Uterus (tissue), 3 donors: ENCODE measurements at regions not wholly inside any gene's neighbourhood (a gene's known extent, or its start where the extent isn't known, plus 50 kb on each side); places are given as distances from the start of the nearest gene placed in this dataset.

ENCODE experiments used
- DNase-seq, 2 donors: peaks; one replicate each; pipeline ENCODE4 v3.0.0-alpha.2; 2019 to 2020
- H3K27ac ChIP-seq, 2 donors: fragments of 200-600 bp; sonication (generic); 1 replicate in 1 of 2; 2 replicates in 1 of 2; pipeline ENCODE4 v1.5.1; 2016 to 2018
- H3K27me3 ChIP-seq, 2 donors: fragments of 200-600 bp; sonication (generic); one replicate each; pipeline ENCODE4 v1.5.1; 2018 to 2019; ENCODE audit warnings: control low read depth in 1 of 2
- H3K36me3 ChIP-seq, 2 donors: fragments of 200-600 bp; sonication (generic); one replicate each; pipeline ENCODE4 v1.5.1; 2019; ENCODE audit warnings: control low read depth in 1 of 2
- H3K4me1 ChIP-seq, 2 donors: fragments of 200-600 bp; sonication (generic); one replicate each; pipeline ENCODE4 v1.5.1; 2018 to 2019; ENCODE audit warnings: control low read depth in 1 of 2
- H3K4me3 ChIP-seq, 2 donors: fragments of 200-600 bp; sonication (generic); 1 replicate in 1 of 2; 2 replicates in 1 of 2; pipeline ENCODE4 v1.5.1; 2018 to 2019; ENCODE audit warnings: mild to moderate bottlenecking in 1 of 2
- H3K9me3 ChIP-seq, 2 donors: fragments of 200-600 bp; sonication (generic); one replicate each; pipeline ENCODE4 v1.5.1; 2019; ENCODE audit warnings: control low read depth in 1 of 2
- CTCF ChIP-seq, 4 experiments: fragments of 200-600 bp in 2 of 4; fragments of 450-650 bp in 2 of 4; sonication (generic) in 2 of 4; IDR thresholded peaks; one replicate each; pipeline ENCODE4 v1.5.1; 2016 to 2019; ENCODE audit warnings: antibody characterized with exemption in 4 of 4, mild to moderate bottlenecking in 2 of 4, moderate library complexity in 1 of 4
- POLR2A ChIP-seq, 2 donors: fragments of 450-650 bp; IDR thresholded peaks; one replicate each; pipeline ENCODE4 v1.6.1; 2016; ENCODE audit warnings: antibody characterized with exemption in 2 of 2, mild to moderate bottlenecking in 1 of 2, moderate library complexity in 1 of 2
- intact Hi-C: fragments of 100-400 bp; cut with DNase I; formaldehyde crosslinking; loops from one replicate; pipeline ENCODE4 v1.15.1; 2023; ENCODE audit warnings: low total_unique reads
- donor health status: DM: yes; HTN: yes; CAD: no.

GRCh38 chr3:38967693-38967989, 84.1 kb downstream of the SCN11A start:
- no peak overlapping the region for H3K27ac ChIP-seq
- H3K27me3 ChIP-seq = no peaks in the 10 kb centered on the region
- no peaks in the 10 kb centered on the region for H3K36me3 ChIP-seq
- no peaks in the 10 kb centered on the region for H3K9me3 ChIP-seq
- intact Hi-C loops = no loop called here
- H3K4me3 ChIP-seq = no peak overlapping the region
- DNase-seq = no peak
- no peak for TF ChIP-seq POLR2A (IDR thresholded peaks at IDR 0.05)
- no peak for TF ChIP-seq CTCF (IDR thresholded peaks at IDR 0.05)
- no peaks in the 10 kb centered on the region for H3K4me1 ChIP-seq

- no peaks in the 10 kb centered on the region for H3K4me1 ChIP-seq
- intact Hi-C loops = no loop called here
- H3K27ac ChIP-seq = no peak overlapping the region
- H3K9me3 ChIP-seq = no peaks in the 10 kb centered on the region
- TF ChIP-seq CTCF (IDR thresholded peaks at IDR 0.05) (no peak), POLR2A (IDR thresholded peaks at IDR 0.05) (no peak)
- H3K27me3 ChIP-seq = no peaks in the 10 kb centered on the region
- H3K4me3 ChIP-seq = no peak overlapping the region
- H3K36me3 ChIP-seq = no peaks in the 10 kb centered on the region
- DNase-seq = no peak
Measured at GRCh38 chr3:38966811-38967692, 84.7 kb downstream of the SCN11A start.

- intact Hi-C loops = no loop called here
- no peaks in the 10 kb centered on the region for H3K36me3 ChIP-seq
Measured at GRCh38 chr3:38964646-38965045, 87.1 kb downstream of the SCN11A start.

GRCh38 chr3:38964204-38964603, 87.5 kb downstream of the SCN11A start:
- no peak overlapping the region for H3K27ac ChIP-seq
- no peaks in the 10 kb centered on the region for H3K36me3 ChIP-seq
- TF ChIP-seq CTCF (IDR thresholded peaks at IDR 0.05) (no peak), POLR2A (IDR thresholded peaks at IDR 0.05) (no peak)
- H3K4me3 ChIP-seq = no peak overlapping the region
- H3K27me3 ChIP-seq = no peaks in the 10 kb centered on the region
- H3K9me3 ChIP-seq = no peaks in the 10 kb centered on the region
- H3K4me1 ChIP-seq = no peaks in the 10 kb centered on the region
- DNase-seq = no peak
- intact Hi-C loops = no loop called here

More at GRCh38 chr3:38964646-38965045, 87.1 kb downstream of the SCN11A start:
- no peak for TF ChIP-seq POLR2A (IDR thresholded peaks at IDR 0.05)
- TF ChIP-seq CTCF (IDR thresholded peaks at IDR 0.05) = no peak
- Histone ChIP-seq H3K27me3 (no peaks in the 10 kb centered on the region), H3K9me3 (no peaks in the 10 kb centered on the region), H3K4me3 (no peak overlapping the region), H3K4me1 (no peaks in the 10 kb centered on the region), H3K27ac (no peak overlapping the region)
- no peak for DNase-seq

GRCh38 chr3:38960953-38961622, 90.7 kb downstream of the SCN11A start:
- intact Hi-C loops = no loop called here
- H3K9me3 ChIP-seq = no peaks in the 10 kb centered on the region
- no peaks in the 10 kb centered on the region for H3K4me1 ChIP-seq
- TF ChIP-seq CTCF (IDR thresholded peaks at IDR 0.05) (peak in 3 of 4 experiments; percentile 28 to 62 (median 32)), POLR2A (IDR thresholded peaks at IDR 0.05) (no peak)
- no peaks in the 10 kb centered on the region for H3K36me3 ChIP-seq
- H3K27me3 ChIP-seq = no peaks in the 10 kb centered on the region
- no peak overlapping the region for H3K27ac ChIP-seq
- H3K4me3 ChIP-seq = no peak overlapping the region
- DNase-seq = peak in 1 of 2 donors; percentile 20
